CD14-positive monocyte (primary cell): ENCODE measurements at regions not wholly inside any gene's neighbourhood (a gene's known extent, or its start where the extent isn't known, plus 50 kb on each side); places are given as distances from the start of the nearest gene placed in this dataset.

Source experiments
- DNase-seq, 3 donors: peaks; one replicate each; pipeline ENCODE4 v3.0.0-alpha.2; 2011 to 2022
- H2AFZ ChIP-seq: 2 replicates; pipeline ENCODE4 v1.6.0; 2012; ENCODE audit warnings: mild to moderate bottlenecking, low read depth, low read length, inconsistent platforms; ENCODE audit not compliant: insufficient read depth, poor library complexity, severe bottlenecking
- H3K27ac ChIP-seq, 2 donors: 1 replicate in 1 of 2; 2 replicates in 1 of 2; pipeline ENCODE4 v1.5.1; 2012 to 2013; ENCODE audit warnings: low read length in 2 of 2, control low read depth in 1 of 2, inconsistent platforms in 1 of 2, low read depth in 1 of 2, mild to moderate bottlenecking in 1 of 2
- H3K27me3 ChIP-seq, 2 donors: one replicate each; pipeline versions ENCODE4 v1.6.0 to v1.6.1; 2011 to 2013; ENCODE audit warnings: low read length in 2 of 2; ENCODE audit not compliant: control insufficient read depth in 2 of 2, insufficient read depth in 2 of 2
- H3K36me3 ChIP-seq, 2 donors: replicated peaks in 1 of 2; 1 replicate in 1 of 2; 2 replicates in 1 of 2; pipeline versions ENCODE4 v1.5.1 to v1.6.1; 2012 to 2013; ENCODE audit warnings: low read length in 2 of 2, control low read depth in 1 of 2, inconsistent platforms in 1 of 2, mild to moderate bottlenecking in 1 of 2; ENCODE audit not compliant: insufficient read depth in 2 of 2, control insufficient read depth in 1 of 2
- H3K4me1 ChIP-seq, 2 donors: 1 replicate in 1 of 2; 2 replicates in 1 of 2; pipeline versions ENCODE4 v1.5.1 to v1.6.1; 2012 to 2013; ENCODE audit warnings: low read length in 2 of 2, control low read depth in 1 of 2, inconsistent platforms in 1 of 2, mild to moderate bottlenecking in 1 of 2, moderate library complexity in 1 of 2; ENCODE audit not compliant: insufficient read depth in 2 of 2, control insufficient read depth in 1 of 2
- H3K4me2 ChIP-seq: replicated peaks from 2 replicates; pipeline ENCODE3; 2012; ENCODE audit warnings: low read length, moderate library complexity, mild to moderate bottlenecking; ENCODE audit not compliant: poor library complexity, severe bottlenecking; ENCODE audit errors: extremely low read depth
- H3K4me3 ChIP-seq, 3 experiments: fragments of 200-600 bp in 1 of 3; sonication (generic) in 1 of 3; replicated peaks in 1 of 3; 1 replicate in 2 of 3; 2 replicates in 1 of 3; pipeline ENCODE4 v1.5.1; 2011 to 2013; ENCODE audit warnings: low read length in 3 of 3, mild to moderate bottlenecking in 3 of 3, control low read depth in 2 of 3, low read depth in 2 of 3, inconsistent platforms in 1 of 3, moderate library complexity in 1 of 3
- H3K79me2 ChIP-seq: 2 replicates; pipeline ENCODE4 v1.6.0; 2012; ENCODE audit warnings: mild to moderate bottlenecking, control low read depth, inconsistent platforms, low read length, moderate library complexity; ENCODE audit not compliant: insufficient read depth
- H3K9ac ChIP-seq: 2 replicates; pipeline ENCODE4 v1.6.0; 2017; ENCODE audit warnings: low read length, mild to moderate bottlenecking; ENCODE audit not compliant: insufficient read depth, poor library complexity, severe bottlenecking
- H3K9me3 ChIP-seq, 2 donors: replicated peaks in 1 of 2; 1 replicate in 1 of 2; 2 replicates in 1 of 2; pipeline versions ENCODE4 v1.5.1 to v1.6.1; 2012 to 2013; ENCODE audit warnings: low read length in 2 of 2, control low read depth in 1 of 2; ENCODE audit not compliant: control insufficient read depth in 1 of 2, insufficient read depth in 1 of 2
- H4K20me1 ChIP-seq: 2 replicates; pipeline ENCODE4 v1.6.0; 2012; ENCODE audit warnings: mild to moderate bottlenecking, low read length, control low read depth, moderate library complexity; ENCODE audit not compliant: insufficient read depth
- H3K27ac Mint-ChIP-seq, 7 donors: one replicate each; pipeline ENCODE4 v1.8.0; 2020; ENCODE audit warnings: mild to moderate bottlenecking in 7 of 7, mixed read lengths in 7 of 7, moderate library complexity in 6 of 7, inconsistent platforms in 2 of 7
- H3K27me3 Mint-ChIP-seq, 3 donors: one replicate each; pipeline ENCODE4 v1.8.0; 2021 to 2022; ENCODE audit warnings: low read depth in 3 of 3, mild to moderate bottlenecking in 3 of 3, mixed read lengths in 3 of 3, moderate library complexity in 3 of 3, inconsistent platforms in 1 of 3
- H3K36me3 Mint-ChIP-seq, 2 donors: one replicate each; pipeline ENCODE4 v1.8.0; 2020; ENCODE audit warnings: mixed read lengths in 2 of 2, inconsistent platforms in 1 of 2, mild to moderate bottlenecking in 1 of 2
- H3K4me1 Mint-ChIP-seq: one replicate; pipeline ENCODE4 v1.8.0; 2020; ENCODE audit warnings: mild to moderate bottlenecking, mixed read lengths
- H3K4me3 Mint-ChIP-seq, 2 donors: one replicate each; pipeline ENCODE4 v1.8.0; 2020; ENCODE audit warnings: mild to moderate bottlenecking in 2 of 2, mixed read lengths in 2 of 2, moderate library complexity in 1 of 2
- H3K9me3 Mint-ChIP-seq, 7 donors: one replicate each; pipeline ENCODE4 v1.8.0; 2020 to 2022; ENCODE audit warnings: mixed read lengths in 7 of 7, mild to moderate bottlenecking in 6 of 7, moderate library complexity in 6 of 7, inconsistent platforms in 2 of 7
- whole genome bisulfite sequencing: methylation state at CpG from one replicate; pipeline ENCODE4 v1.1.5; 2013; ENCODE audit warnings: missing lambda C conversion rate; ENCODE audit not compliant: insufficient coverage; 5-methylcytosine and 5-hydroxymethylcytosine counted together
- intact Hi-C, 2 donors: fragments of 100-400 bp; cut with micrococcal nuclease; formaldehyde crosslinking; loops; one replicate each; pipeline versions ENCODE4 v1.15.0 to v1.15.1; 2023
- TF ChIP-seq, protein P1 (sequence below): fragments of 200-600 bp; IDR thresholded peaks from one replicate; pipeline ENCODE4 v1.8.0; 2022; ENCODE audit warnings: antibody characterized with exemption, mild to moderate bottlenecking

DNA sequence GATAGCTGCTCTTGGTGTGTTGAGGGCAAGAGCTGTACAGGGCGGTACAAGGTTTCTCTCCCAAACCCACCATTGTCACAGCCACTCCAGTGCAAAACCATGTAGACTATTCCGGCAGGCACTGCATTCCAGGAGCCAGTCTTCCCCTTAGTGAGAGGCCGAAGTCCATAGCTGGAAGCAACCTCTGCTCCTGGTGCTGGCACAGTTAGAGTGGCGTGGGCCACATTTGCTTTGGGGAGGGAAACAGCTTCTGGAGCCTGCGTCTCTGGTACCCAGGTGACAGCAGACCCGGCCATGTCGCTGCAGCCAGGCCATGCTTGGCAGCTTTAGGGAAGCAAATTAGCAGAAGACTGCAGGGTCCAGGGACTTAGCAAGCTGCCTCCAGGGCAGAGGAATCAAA is 788.0 kb downstream of the BRD1 start:
- no peak for DNase-seq
- no peaks in the 10 kb centered on the region for H3K9me3 ChIP-seq
- intact Hi-C loops: no loop called here
- peaks cover 0 to 6% (median 1%) of the 10 kb centered on the region in 3 donors for H3K27me3 Mint-ChIP-seq
- H4K20me1 ChIP-seq: no peaks in the 10 kb centered on the region
- no peaks in the 10 kb centered on the region for H3K4me1 Mint-ChIP-seq
- TF ChIP-seq, protein P1, sequence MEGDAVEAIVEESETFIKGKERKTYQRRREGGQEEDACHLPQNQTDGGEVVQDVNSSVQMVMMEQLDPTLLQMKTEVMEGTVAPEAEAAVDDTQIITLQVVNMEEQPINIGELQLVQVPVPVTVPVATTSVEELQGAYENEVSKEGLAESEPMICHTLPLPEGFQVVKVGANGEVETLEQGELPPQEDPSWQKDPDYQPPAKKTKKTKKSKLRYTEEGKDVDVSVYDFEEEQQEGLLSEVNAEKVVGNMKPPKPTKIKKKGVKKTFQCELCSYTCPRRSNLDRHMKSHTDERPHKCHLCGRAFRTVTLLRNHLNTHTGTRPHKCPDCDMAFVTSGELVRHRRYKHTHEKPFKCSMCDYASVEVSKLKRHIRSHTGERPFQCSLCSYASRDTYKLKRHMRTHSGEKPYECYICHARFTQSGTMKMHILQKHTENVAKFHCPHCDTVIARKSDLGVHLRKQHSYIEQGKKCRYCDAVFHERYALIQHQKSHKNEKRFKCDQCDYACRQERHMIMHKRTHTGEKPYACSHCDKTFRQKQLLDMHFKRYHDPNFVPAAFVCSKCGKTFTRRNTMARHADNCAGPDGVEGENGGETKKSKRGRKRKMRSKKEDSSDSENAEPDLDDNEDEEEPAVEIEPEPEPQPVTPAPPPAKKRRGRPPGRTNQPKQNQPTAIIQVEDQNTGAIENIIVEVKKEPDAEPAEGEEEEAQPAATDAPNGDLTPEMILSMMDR: no peak
- H3K27me3 ChIP-seq: no peaks in the 10 kb centered on the region
- H3K9ac ChIP-seq: no peak overlapping the region
- H3K4me3 ChIP-seq: no peak overlapping the region
- 82% methylated on average over 5 of the region's 7 CpGs for WGBS
- no peaks in the 10 kb centered on the region for H3K4me1 ChIP-seq
- H2AFZ ChIP-seq: no peak overlapping the region
- H3K9me3 Mint-ChIP-seq: peaks cover 0 to 9% (median 0%) of the 10 kb centered on the region in 7 donors
- no peaks in the 10 kb centered on the region for H3K79me2 ChIP-seq
- H3K4me2 ChIP-seq: no peak overlapping the region
- H3K36me3 Mint-ChIP-seq: no peaks in the 10 kb centered on the region
- no peak overlapping the region for H3K27ac Mint-ChIP-seq
- no peak overlapping the region for H3K4me3 Mint-ChIP-seq
- no peaks in the 10 kb centered on the region for H3K36me3 ChIP-seq
- no peak overlapping the region for H3K27ac ChIP-seq

DNA sequence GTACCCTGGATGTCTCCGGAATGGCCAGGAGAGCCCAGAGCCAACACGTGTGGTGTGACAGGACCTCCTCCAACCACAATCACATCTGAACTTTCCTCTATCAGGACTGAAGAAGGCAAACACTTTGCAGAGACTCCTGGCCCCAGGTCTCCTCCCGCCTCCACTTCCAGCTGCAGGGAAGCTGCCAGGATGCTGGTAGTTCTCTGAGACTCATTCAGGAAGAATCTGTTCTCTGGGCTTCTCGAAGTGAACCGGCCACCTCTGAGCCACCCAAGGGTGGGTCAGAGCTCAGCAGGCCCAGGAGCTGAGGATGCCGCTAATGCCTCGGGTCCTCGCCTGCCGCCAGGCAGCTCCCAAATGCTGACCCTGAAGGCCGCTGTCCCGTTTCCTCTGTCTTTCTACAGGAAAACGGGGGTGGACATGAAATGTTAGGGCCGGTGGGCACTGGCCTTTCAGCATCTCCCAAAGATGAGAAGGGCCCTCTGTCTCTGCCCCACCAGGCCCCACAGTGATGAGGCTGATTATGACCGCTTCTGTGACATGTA is 789.9 kb downstream of the BRD1 start:
- H3K27me3 Mint-ChIP-seq: peaks cover 1 to 8% (median 1%) of the 10 kb centered on the region in 3 donors
- Histone ChIP-seq H3K4me3 (no peak overlapping the region), H3K4me2 (no peak overlapping the region), H3K36me3 (no peaks in the 10 kb centered on the region), H4K20me1 (no peaks in the 10 kb centered on the region), H3K27me3 (no peaks in the 10 kb centered on the region), H3K9ac (no peak overlapping the region), H2AFZ (no peak overlapping the region), H3K9me3 (no peaks in the 10 kb centered on the region), H3K79me2 (no peaks in the 10 kb centered on the region), H3K4me1 (no peaks in the 10 kb centered on the region), H3K27ac (no peak overlapping the region)
- 93% methylated on average over 12 of the region's 14 CpGs for WGBS
- intact Hi-C loops: no loop called here
- no peak for DNase-seq
- no peaks in the 10 kb centered on the region for H3K4me1 Mint-ChIP-seq
- no peak overlapping the region for H3K27ac Mint-ChIP-seq
- H3K4me3 Mint-ChIP-seq: no peak overlapping the region
- TF ChIP-seq, protein P1: no peak
- H3K36me3 Mint-ChIP-seq: no peaks in the 10 kb centered on the region
- peaks cover 0 to 9% (median 0%) of the 10 kb centered on the region in 7 donors for H3K9me3 Mint-ChIP-seq
